ENCODE measurements at regions not wholly inside any gene's neighbourhood (a gene's known extent, or its start where the extent isn't known, plus 50 kb on each side); places are given as distances from the start of the nearest gene placed in this dataset.

- no peak overlapping the region for H3K27ac Mint-ChIP-seq (ENCODE audit: unreplicated experiment)
- TF ChIP-seq CTCF (IDR thresholded peaks at IDR 0.05; ENCODE audit: insufficient read depth in 1 of 2, low read depth in 1 of 2, low read length in 1 of 2, severe bottlenecking in 1 of 2, unreplicated experiment in 1 of 2), result no peak
- H3K4me1 Mint-ChIP-seq (ENCODE audit: low read depth, unreplicated experiment), result peaks cover 11% of the 10 kb centered on the region
- H3K27me3 ChIP-seq (replicated peaks; ENCODE audit: control insufficient read depth, insufficient read depth, low read length), result no peaks in the 10 kb centered on the region
- no peaks in the 10 kb centered on the region for H3K9me3 ChIP-seq
- no peak overlapping the region for H3K4me3 ChIP-seq (ENCODE audit: low read depth, low read length)
- H3K36me3 ChIP-seq (ENCODE audit: control insufficient read depth, insufficient read depth, low read length), result no peaks in the 10 kb centered on the region
- ChIA-PET POLR2A (no interaction called here), CTCF (no interaction called here)
- intact Hi-C loops (cut with micrococcal nuclease; ENCODE audit: unreplicated experiment), result no loop called here
- no peaks in the 10 kb centered on the region for H3K27me3 Mint-ChIP-seq (ENCODE audit: insufficient read depth, unreplicated experiment)
- H3K9me3 Mint-ChIP-seq (ENCODE audit: unreplicated experiment), result no peaks in the 10 kb centered on the region
- DNase-seq, result no peak
- peaks cover 9% of the 10 kb centered on the region; the same call in 1 of the 2 replicates for H3K4me1 ChIP-seq
- BruUV-seq (replicated peaks), result no TSS peak
- no peak overlapping the region for H3K4me3 Mint-ChIP-seq (ENCODE audit: unreplicated experiment)
- no peaks in the 10 kb centered on the region for H3K36me3 Mint-ChIP-seq (ENCODE audit: insufficient read depth, unreplicated experiment)
Observed at GRCh38 chr6:111975466-111975865, 78.4 kb upstream of the CCN6 start.

GRCh38 chr6:111976139-111976538 lies 77.8 kb upstream of the CCN6 start:
- Histone ChIP-seq H3K4me3 (ENCODE audit: low read depth, low read length) (no peak overlapping the region), H3K36me3 (ENCODE audit: control insufficient read depth, insufficient read depth, low read length) (no peaks in the 10 kb centered on the region), H3K27me3 (replicated peaks; ENCODE audit: control insufficient read depth, insufficient read depth, low read length) (no peaks in the 10 kb centered on the region), H3K9me3 (no peaks in the 10 kb centered on the region), H3K4me1 (peaks cover 9% of the 10 kb centered on the region; the same call in 1 of the 2 replicates)
- Mint-ChIP-seq H3K27me3 (ENCODE audit: insufficient read depth, unreplicated experiment) (no peaks in the 10 kb centered on the region), H3K36me3 (ENCODE audit: insufficient read depth, unreplicated experiment) (no peaks in the 10 kb centered on the region), H3K27ac (ENCODE audit: unreplicated experiment) (no peak overlapping the region), H3K4me3 (ENCODE audit: unreplicated experiment) (no peak overlapping the region), H3K9me3 (ENCODE audit: unreplicated experiment) (no peaks in the 10 kb centered on the region), H3K4me1 (ENCODE audit: low read depth, unreplicated experiment) (peaks cover 11% of the 10 kb centered on the region)
- no peak for TF ChIP-seq CTCF (IDR thresholded peaks at IDR 0.05; ENCODE audit: insufficient read depth in 1 of 2, low read depth in 1 of 2, low read length in 1 of 2, severe bottlenecking in 1 of 2, unreplicated experiment in 1 of 2)
- intact Hi-C loops (cut with micrococcal nuclease; ENCODE audit: unreplicated experiment), result no loop called here
- POLR2A ChIA-PET, result no interaction called here
- CTCF ChIA-PET, result no interaction called here
- no TSS peak for BruUV-seq (replicated peaks)
- no peak for DNase-seq

- POLR2A ChIA-PET, result no interaction called here
- CTCF ChIA-PET, result no interaction called here
- Mint-ChIP-seq H3K4me1 (ENCODE audit: low read depth, unreplicated experiment) (no peaks in the 10 kb centered on the region), H3K9me3 (ENCODE audit: unreplicated experiment) (no peaks in the 10 kb centered on the region), H3K27ac (ENCODE audit: unreplicated experiment) (no peak overlapping the region), H3K4me3 (ENCODE audit: unreplicated experiment) (no peak overlapping the region), H3K27me3 (ENCODE audit: insufficient read depth, unreplicated experiment) (no peaks in the 10 kb centered on the region), H3K36me3 (ENCODE audit: insufficient read depth, unreplicated experiment) (no peaks in the 10 kb centered on the region)
- H3K27me3 ChIP-seq (replicated peaks; ENCODE audit: control insufficient read depth, insufficient read depth, low read length), result no peaks in the 10 kb centered on the region
- H3K36me3 ChIP-seq (ENCODE audit: control insufficient read depth, insufficient read depth, low read length), result no peaks in the 10 kb centered on the region
- no peak overlapping the region for H3K4me3 ChIP-seq (ENCODE audit: low read depth, low read length)
- no peak for DNase-seq
- H3K4me1 ChIP-seq, result peaks cover 8% of the 10 kb centered on the region; the same call in 1 of the 2 replicates
- no peak for TF ChIP-seq CTCF (IDR thresholded peaks at IDR 0.05; ENCODE audit: insufficient read depth in 1 of 2, low read depth in 1 of 2, low read length in 1 of 2, severe bottlenecking in 1 of 2, unreplicated experiment in 1 of 2)
- no TSS peak for BruUV-seq (replicated peaks)
- no peaks in the 10 kb centered on the region for H3K9me3 ChIP-seq
- intact Hi-C loops (cut with micrococcal nuclease; ENCODE audit: unreplicated experiment), result no loop called here
Observed at GRCh38 chr6:111978532-111979149, 75.3 kb upstream of the CCN6 start.

All from Caco-2 (cell line).